ENCODE measurements at regions not wholly inside any gene's neighbourhood (a gene's known extent, or its start where the extent isn't known, plus 50 kb on each side); places are given as distances from the start of the nearest gene placed in this dataset.

- no peak overlapping the region for H3K27ac Mint-ChIP-seq
- peaks cover 3% of the 10 kb centered on the region for H3K9me3 Mint-ChIP-seq
- no peak for DNase-seq
- H3K27me3 Mint-ChIP-seq (ENCODE audit: low read depth, poor library complexity) = peaks cover 5% of the 10 kb centered on the region
- H3K4me1 Mint-ChIP-seq = no peaks in the 10 kb centered on the region
- TF ChIP-seq, protein P1, sequence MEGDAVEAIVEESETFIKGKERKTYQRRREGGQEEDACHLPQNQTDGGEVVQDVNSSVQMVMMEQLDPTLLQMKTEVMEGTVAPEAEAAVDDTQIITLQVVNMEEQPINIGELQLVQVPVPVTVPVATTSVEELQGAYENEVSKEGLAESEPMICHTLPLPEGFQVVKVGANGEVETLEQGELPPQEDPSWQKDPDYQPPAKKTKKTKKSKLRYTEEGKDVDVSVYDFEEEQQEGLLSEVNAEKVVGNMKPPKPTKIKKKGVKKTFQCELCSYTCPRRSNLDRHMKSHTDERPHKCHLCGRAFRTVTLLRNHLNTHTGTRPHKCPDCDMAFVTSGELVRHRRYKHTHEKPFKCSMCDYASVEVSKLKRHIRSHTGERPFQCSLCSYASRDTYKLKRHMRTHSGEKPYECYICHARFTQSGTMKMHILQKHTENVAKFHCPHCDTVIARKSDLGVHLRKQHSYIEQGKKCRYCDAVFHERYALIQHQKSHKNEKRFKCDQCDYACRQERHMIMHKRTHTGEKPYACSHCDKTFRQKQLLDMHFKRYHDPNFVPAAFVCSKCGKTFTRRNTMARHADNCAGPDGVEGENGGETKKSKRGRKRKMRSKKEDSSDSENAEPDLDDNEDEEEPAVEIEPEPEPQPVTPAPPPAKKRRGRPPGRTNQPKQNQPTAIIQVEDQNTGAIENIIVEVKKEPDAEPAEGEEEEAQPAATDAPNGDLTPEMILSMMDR (IDR thresholded peaks at IDR 0.05) = no peak
- no peaks in the 10 kb centered on the region for H3K36me3 Mint-ChIP-seq (ENCODE audit: low read depth)
- no peak overlapping the region for H3K4me3 Mint-ChIP-seq
Measured at GRCh38 chr6:96469312-96469711, 52.3 kb upstream of the UFL1 start.

DNA sequence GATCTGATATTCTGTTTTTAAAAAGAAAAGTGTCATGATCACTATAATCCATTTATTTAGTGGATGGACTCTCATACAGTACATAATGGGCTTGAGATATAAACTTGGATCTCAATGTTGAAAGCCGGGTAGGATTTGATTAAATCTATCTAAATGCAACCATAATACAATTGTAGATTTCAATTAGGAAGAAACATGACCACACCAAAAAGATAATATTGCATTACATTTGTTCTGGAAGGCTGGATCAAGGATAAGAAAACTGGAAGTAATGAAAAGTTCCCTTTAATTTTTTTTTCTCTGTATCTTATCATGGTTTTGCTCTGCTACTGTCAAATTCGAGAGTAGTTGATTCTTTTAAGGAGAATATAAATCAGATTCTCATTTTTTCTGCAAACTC, 51.3 kb upstream of the UFL1 start:
- TF ChIP-seq, protein P1 (IDR thresholded peaks at IDR 0.05) = no peak
- Mint-ChIP-seq H3K9me3 (peaks cover 11% of the 10 kb centered on the region), H3K27ac (no peak overlapping the region), H3K27me3 (ENCODE audit: low read depth, poor library complexity) (peaks cover 5% of the 10 kb centered on the region), H3K4me3 (no peak overlapping the region), H3K4me1 (no peaks in the 10 kb centered on the region), H3K36me3 (ENCODE audit: low read depth) (no peaks in the 10 kb centered on the region)
- DNase-seq = no peak

Measured in nephron progenitor cell (in vitro differentiated cells).